ENCODE measurements at regions not wholly inside any gene's neighbourhood (a gene's known extent, or its start where the extent isn't known, plus 50 kb on each side); places are given as distances from the start of the nearest gene placed in this dataset.

- Histone ChIP-seq H3K9me3 (replicated peaks; ENCODE audit: control insufficient read depth, insufficient read depth, low read length) (no peaks in the 10 kb centered on the region), H3K27me3 (ENCODE audit: control insufficient read depth in 2 of 2, insufficient read depth in 2 of 2, low read length in 2 of 2) (no peaks in the 10 kb centered on the region), H3K9ac (replicated peaks; ENCODE audit: extremely low read depth, insufficient read depth, low read length) (no peak overlapping the region), H3K4me2 (ENCODE audit: insufficient read depth, low read length) (no peak overlapping the region), H2AFZ (ENCODE audit: low read depth, low read length) (no peak overlapping the region), H3K4me1 (ENCODE audit: control insufficient read depth, extremely low read depth, insufficient read depth, low read length) (no peaks in the 10 kb centered on the region), H3K27ac (ENCODE audit: insufficient read depth, low read depth, low read length) (no peak overlapping the region), H3K79me2 (ENCODE audit: control insufficient read depth, insufficient read depth, low read length) (no peaks in the 10 kb centered on the region), H3K9me1 (replicated peaks; ENCODE audit: control insufficient read depth, extremely low read depth, insufficient read depth, low read length) (no peaks in the 10 kb centered on the region), H3K4me3 (replicated peaks in 1 of 3; ENCODE audit: insufficient read depth in 1 of 3, low read depth in 1 of 3, low read length in 3 of 3) (no peak overlapping the region), H3K36me3 (ENCODE audit: control insufficient read depth in 2 of 2, extremely low read depth in 1 of 2, insufficient read depth in 2 of 2, low read length in 2 of 2) (no peaks in the 10 kb centered on the region), H4K20me1 (replicated peaks; ENCODE audit: control insufficient read depth, extremely low read depth, insufficient read depth, low read length) (no peaks in the 10 kb centered on the region)
- TF ChIP-seq MAX (IDR thresholded peaks at IDR 0.05; ENCODE audit: insufficient read depth, insufficient read length) (no peak), POLR2A (IDR thresholded peaks at IDR 0.05; ENCODE audit: low read depth, low read length) (no peak), EZH2 (IDR thresholded peaks at IDR 0.05; ENCODE audit: borderline replicate concordance, low read depth, low read length, severe bottlenecking) (no peak), CTCF (IDR thresholded peaks at IDR 0.05; ENCODE audit: extremely low read depth in 1 of 2, insufficient read depth in 1 of 2, low read depth in 1 of 2, low read length in 2 of 2) (no peak), POLR2AphosphoS5 (IDR thresholded peaks at IDR 0.05; ENCODE audit: insufficient read depth, low read depth, low read length) (no peak), MYC (IDR thresholded peaks at IDR 0.05; ENCODE audit: low read depth, low read length) (no peak), JUN (IDR thresholded peaks at IDR 0.05; ENCODE audit: borderline replicate concordance, insufficient read depth, insufficient read length, low read depth) (no peak), GATA2 (IDR thresholded peaks at IDR 0.05; ENCODE audit: insufficient read depth, insufficient read length, low read depth, low read length) (no peak), FOS (IDR thresholded peaks at IDR 0.05; ENCODE audit: borderline replicate concordance, insufficient read depth, low read length) (no peak)
- BruUV-seq (replicated peaks): no TSS peak
- no peak for FAIRE-seq
- dilution Hi-C loops (cut with MboI; ENCODE audit: extremely low pct_ligation_motif_present, low sequenced_read_pairs): no loop called here
- intact Hi-C loops (cut with micrococcal nuclease): no loop called here
- ChIA-PET CTCF (no interaction called here), POLR2A (no interaction called here)
- DNase-seq (ENCODE audit: low read depth, low spot score): no peak
Observed at GRCh38 chr9:75488719-75489110, 400.4 kb downstream of the OSTF1 start.
